DND-41 (cell line): ENCODE measurements at regions not wholly inside any gene's neighbourhood (a gene's known extent, or its start where the extent isn't known, plus 50 kb on each side); places are given as distances from the start of the nearest gene placed in this dataset.

Source experiments
- CTCF ChIP-seq: IDR thresholded peaks from 2 replicates; pipeline ENCODE4 v1.5.1; 2012; ENCODE audit warnings: borderline replicate concordance, low read length, moderate library complexity, mild to moderate bottlenecking; ENCODE audit not compliant: poor library complexity, severe bottlenecking; ENCODE audit errors: extremely low read depth
- EZH2 ChIP-seq: IDR thresholded peaks from 3 replicates; pipeline ENCODE4 v1.6.1; 2012; ENCODE audit warnings: borderline replicate concordance, low read depth, mild to moderate bottlenecking, moderate library complexity, low read length, inconsistent platforms; ENCODE audit not compliant: severe bottlenecking

GRCh38 chr6:139690007-139690406 lies 315.6 kb upstream of the CITED2 start:
- TF ChIP-seq EZH2 = no peak
- TF ChIP-seq CTCF = no peak
